ENCODE measurements at regions not wholly inside any gene's neighbourhood (a gene's known extent, or its start where the extent isn't known, plus 50 kb on each side); places are given as distances from the start of the nearest gene placed in this dataset.

DNA sequence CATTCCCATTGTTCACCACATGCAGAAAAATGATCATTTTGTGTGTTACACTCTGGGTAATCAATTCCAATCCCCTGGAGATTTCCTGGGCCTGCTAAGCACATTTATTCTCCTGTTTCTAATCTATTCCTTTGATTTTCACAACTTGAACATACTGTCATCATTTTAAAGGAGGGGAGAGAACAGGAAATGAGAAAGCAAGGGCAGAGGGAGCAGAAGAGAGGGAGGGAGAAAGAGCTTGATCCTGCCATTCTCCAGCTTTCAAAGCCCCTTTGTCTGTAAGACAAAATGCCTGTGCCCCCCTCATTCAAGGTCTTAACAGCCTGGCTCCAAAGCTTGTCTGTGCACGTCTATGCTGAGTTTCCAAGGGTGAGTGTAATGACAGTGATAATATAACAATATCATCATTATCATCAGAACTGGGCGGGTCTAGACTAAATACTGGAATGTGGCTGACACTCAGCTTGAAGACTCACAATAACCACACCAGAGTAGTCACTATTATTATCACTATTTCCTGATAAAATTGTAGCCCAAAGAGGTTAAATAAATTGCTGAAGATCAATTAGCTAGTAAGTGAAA is 164.4 kb upstream of the KLHL29 start:
- Histone ChIP-seq H3F3A (ENCODE audit: insufficient read depth) (no peaks in the 10 kb centered on the region), H3K79me2 (ENCODE audit: insufficient read depth, low read length) (no peaks in the 10 kb centered on the region), H3K27ac (ENCODE audit: low read depth, low read length) (no peak overlapping the region), H3K9me2 (replicated peaks; ENCODE audit: insufficient read depth, low read length) (no peaks in the 10 kb centered on the region), H3K9ac (ENCODE audit: low read length) (no peak overlapping the region), H2AFZ (ENCODE audit: low read depth, low read length, severe bottlenecking) (no peak overlapping the region), H3K4me3 (ENCODE audit: insufficient read depth, low read length, poor library complexity, severe bottlenecking) (no peak overlapping the region), H3K4me2 (ENCODE audit: low read depth, low read length, poor library complexity, severe bottlenecking) (no peak overlapping the region), H3K36me3 (ENCODE audit: low read length) (no peaks in the 10 kb centered on the region), H4K20me1 (ENCODE audit: low read depth, low read length) (no peaks in the 10 kb centered on the region), H3K27me3 (ENCODE audit: low read length) (no peaks in the 10 kb centered on the region), H3K9me3 (ENCODE audit: insufficient read depth, low read length) (no peaks in the 10 kb centered on the region)
- TF ChIP-seq, protein P1, sequence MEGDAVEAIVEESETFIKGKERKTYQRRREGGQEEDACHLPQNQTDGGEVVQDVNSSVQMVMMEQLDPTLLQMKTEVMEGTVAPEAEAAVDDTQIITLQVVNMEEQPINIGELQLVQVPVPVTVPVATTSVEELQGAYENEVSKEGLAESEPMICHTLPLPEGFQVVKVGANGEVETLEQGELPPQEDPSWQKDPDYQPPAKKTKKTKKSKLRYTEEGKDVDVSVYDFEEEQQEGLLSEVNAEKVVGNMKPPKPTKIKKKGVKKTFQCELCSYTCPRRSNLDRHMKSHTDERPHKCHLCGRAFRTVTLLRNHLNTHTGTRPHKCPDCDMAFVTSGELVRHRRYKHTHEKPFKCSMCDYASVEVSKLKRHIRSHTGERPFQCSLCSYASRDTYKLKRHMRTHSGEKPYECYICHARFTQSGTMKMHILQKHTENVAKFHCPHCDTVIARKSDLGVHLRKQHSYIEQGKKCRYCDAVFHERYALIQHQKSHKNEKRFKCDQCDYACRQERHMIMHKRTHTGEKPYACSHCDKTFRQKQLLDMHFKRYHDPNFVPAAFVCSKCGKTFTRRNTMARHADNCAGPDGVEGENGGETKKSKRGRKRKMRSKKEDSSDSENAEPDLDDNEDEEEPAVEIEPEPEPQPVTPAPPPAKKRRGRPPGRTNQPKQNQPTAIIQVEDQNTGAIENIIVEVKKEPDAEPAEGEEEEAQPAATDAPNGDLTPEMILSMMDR (IDR thresholded peaks at IDR 0.05; ENCODE audit: insufficient read depth, low read length, poor library complexity, severe bottlenecking), result no peak
- TF ChIP-seq EZH2phosphoT487 (conservative IDR thresholded peaks at IDR 0.05; ENCODE audit: low read length), result no peak

DNA sequence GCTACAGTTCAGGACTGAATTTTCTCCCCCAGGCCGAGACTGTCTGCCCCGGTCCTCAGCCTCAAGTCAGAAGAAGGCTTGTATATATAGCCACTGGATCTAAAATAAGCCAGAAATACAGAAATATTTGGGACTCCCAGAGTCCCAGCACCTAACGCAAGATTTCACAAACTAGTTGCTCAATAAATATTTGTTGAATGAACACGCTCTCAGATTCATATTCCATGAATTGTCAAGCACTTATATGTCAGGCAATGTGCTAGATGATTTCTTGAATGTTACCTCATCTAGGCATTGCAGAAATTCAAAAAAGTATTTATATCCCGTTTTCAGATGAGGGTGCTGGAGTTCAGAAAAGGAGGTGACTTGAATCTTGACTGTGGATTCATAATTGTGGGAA is 163.7 kb upstream of the KLHL29 start:
- Histone ChIP-seq H3K36me3 (ENCODE audit: low read length) (no peaks in the 10 kb centered on the region), H3K79me2 (ENCODE audit: insufficient read depth, low read length) (no peaks in the 10 kb centered on the region), H4K20me1 (ENCODE audit: low read depth, low read length) (no peaks in the 10 kb centered on the region), H3K4me2 (ENCODE audit: low read depth, low read length, poor library complexity, severe bottlenecking) (no peak overlapping the region), H3K4me3 (ENCODE audit: insufficient read depth, low read length, poor library complexity, severe bottlenecking) (no peak overlapping the region), H3K9me2 (replicated peaks; ENCODE audit: insufficient read depth, low read length) (no peaks in the 10 kb centered on the region), H3K9me3 (ENCODE audit: insufficient read depth, low read length) (no peaks in the 10 kb centered on the region), H2AFZ (ENCODE audit: low read depth, low read length, severe bottlenecking) (no peak overlapping the region), H3F3A (ENCODE audit: insufficient read depth) (no peaks in the 10 kb centered on the region), H3K27me3 (ENCODE audit: low read length) (no peaks in the 10 kb centered on the region), H3K27ac (ENCODE audit: low read depth, low read length) (no peak overlapping the region), H3K9ac (ENCODE audit: low read length) (no peak overlapping the region)
- TF ChIP-seq EZH2phosphoT487 (conservative IDR thresholded peaks at IDR 0.05; ENCODE audit: low read length), result no peak
- TF ChIP-seq, protein P1 (IDR thresholded peaks at IDR 0.05; ENCODE audit: insufficient read depth, low read length, poor library complexity, severe bottlenecking), result no peak

DNA sequence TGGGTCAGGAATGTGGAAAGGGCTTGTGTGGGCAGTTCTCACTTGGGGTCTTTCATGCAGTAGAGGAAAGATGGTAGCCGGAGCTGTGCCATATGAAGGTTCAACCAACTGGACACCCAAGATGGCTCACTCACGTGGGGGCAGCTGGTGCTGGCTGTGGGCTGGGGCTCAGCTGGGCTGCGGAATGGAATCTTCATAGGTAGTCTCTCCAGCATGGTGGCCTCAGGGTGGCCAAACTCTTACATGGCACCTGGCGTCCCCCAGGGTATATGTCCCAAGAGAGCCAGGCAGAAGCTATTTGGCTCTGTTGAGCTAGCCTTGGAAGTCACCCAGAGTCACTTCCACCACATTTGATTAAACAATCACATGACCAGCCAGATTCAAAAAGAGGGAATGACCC is 163.1 kb upstream of the KLHL29 start:
- no peak overlapping the region for H2AFZ ChIP-seq (ENCODE audit: low read depth, low read length, severe bottlenecking)
- TF ChIP-seq, protein P1 (IDR thresholded peaks at IDR 0.05; ENCODE audit: insufficient read depth, low read length, poor library complexity, severe bottlenecking), result no peak
- no peak for TF ChIP-seq EZH2phosphoT487 (conservative IDR thresholded peaks at IDR 0.05; ENCODE audit: low read length)
- no peaks in the 10 kb centered on the region for H3K9me3 ChIP-seq (ENCODE audit: insufficient read depth, low read length)
- no peaks in the 10 kb centered on the region for H4K20me1 ChIP-seq (ENCODE audit: low read depth, low read length)
- no peaks in the 10 kb centered on the region for H3K79me2 ChIP-seq (ENCODE audit: insufficient read depth, low read length)
- H3F3A ChIP-seq (ENCODE audit: insufficient read depth), result no peaks in the 10 kb centered on the region
- H3K4me3 ChIP-seq (ENCODE audit: insufficient read depth, low read length, poor library complexity, severe bottlenecking), result no peak overlapping the region
- no peaks in the 10 kb centered on the region for H3K9me2 ChIP-seq (replicated peaks; ENCODE audit: insufficient read depth, low read length)
- no peak overlapping the region for H3K4me2 ChIP-seq (ENCODE audit: low read depth, low read length, poor library complexity, severe bottlenecking)
- H3K27me3 ChIP-seq (ENCODE audit: low read length), result no peaks in the 10 kb centered on the region
- H3K9ac ChIP-seq (ENCODE audit: low read length), result no peak overlapping the region
- no peaks in the 10 kb centered on the region for H3K36me3 ChIP-seq (ENCODE audit: low read length)
- H3K27ac ChIP-seq (ENCODE audit: low read depth, low read length), result no peak overlapping the region
